ENCODE measurements at regions not wholly inside any gene's neighbourhood (a gene's known extent, or its start where the extent isn't known, plus 50 kb on each side); places are given as distances from the start of the nearest gene placed in this dataset.

- no peak for DNase-seq (ENCODE audit: low read depth in 3 of 3)
These were observed 313.7 kb upstream of the MGAT5 start for GRCh38 chr2:133940134-133940533.

GRCh38 chr2:133941666-133942065 lies 312.2 kb upstream of the MGAT5 start:
- no peak for DNase-seq (ENCODE audit: low read depth in 3 of 3)

DNA sequence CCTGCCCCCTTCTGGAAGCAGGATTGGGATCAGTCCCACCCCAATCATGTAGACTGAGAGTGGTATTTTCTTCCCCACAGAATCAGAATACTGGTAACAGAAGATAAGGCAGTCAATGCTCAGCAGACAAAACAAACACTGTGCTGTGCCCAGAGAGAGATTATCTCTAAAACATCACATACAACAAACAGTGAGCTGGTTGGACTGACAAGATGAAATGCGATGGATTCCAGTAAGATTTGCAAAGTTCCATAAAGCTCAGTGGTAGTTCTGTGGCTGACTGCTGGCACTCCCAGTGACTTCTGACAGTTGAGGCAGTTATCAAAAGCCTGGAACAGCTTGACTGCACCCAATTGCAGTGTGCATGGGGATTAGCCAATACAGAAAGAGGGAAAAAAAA lies 311.5 kb upstream of the MGAT5 start:
- DNase-seq (ENCODE audit: low read depth in 3 of 3): no peak

DNA sequence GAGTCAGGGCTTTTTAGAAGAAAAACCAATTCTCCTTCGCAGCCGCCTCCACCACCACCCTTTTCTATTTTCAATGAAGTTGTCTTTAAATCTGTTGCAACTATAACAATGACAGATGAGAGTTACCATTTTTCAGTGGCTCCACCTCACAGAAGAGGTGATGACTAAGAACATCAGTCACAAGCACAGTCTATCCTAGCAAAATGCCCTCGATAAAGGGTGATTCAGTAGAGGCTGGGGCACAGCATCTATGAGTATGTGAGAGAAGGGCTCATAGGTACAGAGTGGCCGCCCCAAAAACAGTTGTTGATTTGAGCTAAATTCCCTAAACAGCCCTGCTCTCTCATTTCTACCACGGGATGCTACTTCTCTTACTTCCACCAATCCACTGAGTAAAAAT lies 310.8 kb upstream of the MGAT5 start:
- no peak for DNase-seq (ENCODE audit: low read depth in 3 of 3)

DNA sequence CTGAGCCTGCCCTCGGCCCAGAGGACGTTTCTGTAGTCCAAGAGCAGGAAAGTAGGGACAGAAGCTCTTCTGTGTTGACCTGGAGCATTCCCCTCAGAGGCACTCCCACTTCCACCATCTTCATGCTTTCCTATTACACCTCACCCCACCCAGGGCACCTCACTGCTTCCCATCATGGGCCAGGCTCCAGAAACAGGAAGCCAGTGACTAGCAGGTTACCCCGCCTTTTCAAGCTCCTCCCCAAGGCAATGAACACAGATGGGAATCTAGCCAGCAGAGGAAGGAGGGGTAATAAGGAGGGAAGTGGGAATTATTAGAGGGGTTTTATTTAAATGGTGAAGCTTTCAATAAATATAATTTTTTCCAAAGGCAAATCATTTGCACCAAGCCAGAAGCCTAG lies 308.8 kb upstream of the MGAT5 start:
- no peak for DNase-seq (ENCODE audit: low read depth in 3 of 3)

- DNase-seq (ENCODE audit: low read depth in 3 of 3): no peak
These were observed 306.8 kb upstream of the MGAT5 start for GRCh38 chr2:133947057-133947456.

- no peak for DNase-seq (ENCODE audit: low read depth in 3 of 3)
These were observed 305.1 kb upstream of the MGAT5 start for GRCh38 chr2:133948610-133949290.

GRCh38 chr2:133949595-133949994 lies 304.3 kb upstream of the MGAT5 start:
- no peak for DNase-seq (ENCODE audit: low read depth in 3 of 3)

- DNase-seq (ENCODE audit: low read depth in 3 of 3): no peak
These were observed 302.7 kb upstream of the MGAT5 start for GRCh38 chr2:133951209-133951608.

DNA sequence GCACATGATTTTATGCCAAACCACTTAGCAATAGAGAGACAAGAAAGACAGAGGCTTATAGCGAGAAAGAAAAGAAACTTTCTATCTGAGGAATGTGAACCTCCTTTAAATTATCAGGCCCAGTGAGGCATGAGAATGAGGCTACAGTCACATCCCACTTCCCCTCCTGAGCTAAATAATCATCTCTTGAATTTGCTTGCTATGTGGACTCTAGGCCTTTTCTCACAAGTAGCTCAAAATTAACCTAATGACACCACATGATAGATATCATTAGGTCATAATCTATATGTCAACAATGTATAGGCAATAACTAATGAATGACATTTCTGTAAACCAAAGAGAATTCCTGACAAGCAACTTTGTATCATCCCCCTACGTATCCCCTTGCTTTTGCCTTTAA lies 301.5 kb upstream of the MGAT5 start:
- no peak for DNase-seq (ENCODE audit: low read depth in 3 of 3)

DNA sequence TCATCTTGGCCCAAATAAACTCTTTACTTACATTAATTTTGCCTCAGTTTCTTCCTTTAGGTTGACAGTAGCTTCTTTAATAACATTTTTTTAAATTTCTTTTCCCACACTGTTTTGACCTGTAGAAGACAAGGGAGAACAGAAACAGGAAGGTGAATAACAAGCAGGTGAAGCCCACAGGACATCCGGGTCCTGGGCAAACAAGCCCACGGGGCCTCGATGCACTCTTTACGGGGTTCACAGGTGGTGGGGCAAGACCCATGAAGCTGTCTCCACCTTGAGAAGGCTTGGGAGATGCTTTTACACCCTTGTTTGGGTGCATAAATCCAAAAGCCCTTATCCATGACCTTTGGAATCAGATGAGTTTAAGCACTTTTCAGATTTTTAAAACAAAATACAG lies 301.0 kb upstream of the MGAT5 start:
- DNase-seq (ENCODE audit: low read depth in 3 of 3): no peak

GRCh38 chr2:133953524-133953923 lies 300.3 kb upstream of the MGAT5 start:
- DNase-seq (ENCODE audit: low read depth in 3 of 3): no peak

DNA sequence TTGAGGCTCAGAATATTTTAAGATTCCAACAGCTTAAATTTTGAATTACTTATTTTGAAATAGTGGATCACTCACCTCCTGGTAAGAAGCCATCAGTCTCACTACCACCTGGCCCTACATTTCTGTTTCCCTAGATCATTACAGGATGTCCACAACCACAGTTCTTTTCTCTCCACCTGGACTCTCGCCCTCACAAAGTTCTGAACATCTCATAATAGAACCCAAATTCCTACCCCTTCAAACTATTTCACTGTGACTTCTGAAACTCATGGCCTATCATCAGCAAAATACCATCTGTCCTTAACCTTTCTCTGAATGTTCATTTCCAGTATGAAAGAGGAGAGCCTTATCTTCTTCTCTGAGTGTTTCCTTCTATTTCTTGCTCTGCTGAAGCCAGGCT lies 299.2 kb upstream of the MGAT5 start:
- no peak for DNase-seq (ENCODE audit: low read depth in 3 of 3)

DNA sequence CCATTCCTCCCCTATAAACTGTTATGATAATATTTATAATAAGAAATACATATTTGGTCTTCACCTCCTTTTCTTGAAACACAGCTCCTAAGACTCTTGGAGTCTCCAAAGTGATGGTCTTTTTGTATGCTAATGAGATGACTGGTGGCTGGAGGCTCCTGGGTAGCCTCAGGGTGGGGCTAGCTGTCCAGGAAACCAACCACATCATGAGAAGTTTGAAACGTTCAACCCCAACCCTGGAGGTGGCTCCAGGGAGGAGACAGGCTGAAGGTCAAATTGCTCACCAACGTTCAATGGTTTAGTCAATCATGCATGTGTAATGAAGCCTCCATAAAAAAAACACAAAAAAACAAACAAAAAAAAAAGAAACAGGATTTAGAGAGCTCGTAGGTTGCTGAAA lies 298.7 kb upstream of the MGAT5 start:
- DNase-seq (ENCODE audit: low read depth in 3 of 3): no peak

- no peak for DNase-seq (ENCODE audit: low read depth in 3 of 3)
These were observed 297.4 kb upstream of the MGAT5 start for GRCh38 chr2:133956434-133956935.

- no peak for DNase-seq (ENCODE audit: low read depth in 3 of 3)
These were observed 296.0 kb upstream of the MGAT5 start for GRCh38 chr2:133957724-133958480.

GRCh38 chr2:133959066-133959465 lies 294.8 kb upstream of the MGAT5 start:
- DNase-seq (ENCODE audit: low read depth in 3 of 3): no peak

GRCh38 chr2:133966720-133967304 lies 287.1 kb upstream of the MGAT5 start:
- DNase-seq (ENCODE audit: low read depth in 3 of 3): no peak

DNA sequence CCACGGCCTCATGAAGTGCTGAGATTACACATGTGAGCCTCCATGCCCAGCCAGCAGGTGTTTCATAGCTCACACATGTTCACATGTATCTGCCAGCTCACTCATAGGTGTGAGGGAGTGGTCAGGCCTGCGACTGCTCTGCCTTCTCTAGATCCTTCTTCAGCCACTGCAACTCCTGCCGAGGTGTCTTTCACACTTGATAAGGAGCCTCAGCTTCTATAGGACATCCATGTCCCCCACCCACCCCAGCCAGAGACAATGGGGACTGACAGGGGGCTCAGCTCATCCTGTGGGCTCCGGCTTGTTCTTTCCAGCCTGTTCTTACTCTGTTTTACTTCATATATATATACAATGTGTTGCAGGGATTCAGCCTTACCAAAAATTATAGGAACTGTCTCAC lies 286.5 kb upstream of the MGAT5 start:
- DNase-seq (ENCODE audit: low read depth in 3 of 3): no peak

DNA sequence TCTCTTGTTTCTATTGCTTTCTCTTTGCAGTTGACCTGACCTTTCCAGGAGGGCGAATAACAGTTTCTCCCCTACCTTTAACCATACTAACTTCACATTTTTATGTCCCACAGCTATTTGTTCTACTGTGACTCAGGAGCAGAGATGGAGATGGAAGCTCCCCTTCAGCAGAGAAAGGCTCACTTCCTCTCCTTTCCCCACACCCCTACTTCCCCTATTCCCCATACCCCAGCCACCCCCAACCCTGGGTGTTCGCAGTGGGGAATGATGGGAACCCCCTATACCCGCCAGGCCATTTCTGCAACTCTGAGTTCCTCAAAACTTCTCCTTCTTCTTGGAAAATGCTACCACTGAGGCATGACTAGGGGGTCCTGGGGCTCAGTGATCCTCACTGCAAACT lies 285.4 kb upstream of the MGAT5 start:
- DNase-seq (ENCODE audit: low read depth in 3 of 3): no peak

- no peak for DNase-seq (ENCODE audit: low read depth in 3 of 3)
These were observed 283.2 kb upstream of the MGAT5 start for GRCh38 chr2:133970641-133971040.

GRCh38 chr2:133972297-133972696 lies 281.6 kb upstream of the MGAT5 start:
- no peak for DNase-seq (ENCODE audit: low read depth in 3 of 3)

DNA sequence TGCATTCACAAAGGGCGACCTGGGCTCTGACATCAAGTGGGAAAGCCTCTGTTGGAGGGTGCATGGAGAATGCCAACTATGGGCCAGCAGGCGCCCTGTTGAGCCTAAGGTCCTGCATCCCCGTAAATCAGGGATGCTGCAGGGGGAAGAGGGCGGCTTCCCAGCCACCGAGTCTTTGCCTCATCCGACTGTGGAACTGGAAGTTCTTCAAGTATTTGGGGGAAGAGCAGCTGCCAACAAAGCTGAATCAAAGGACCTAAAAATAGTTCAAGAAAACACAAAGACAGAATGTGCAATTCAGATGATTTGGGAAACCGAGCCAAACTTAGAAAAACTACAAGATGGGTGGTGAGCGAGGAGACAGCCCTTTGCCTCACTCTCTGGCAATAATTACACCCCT lies 281.1 kb upstream of the MGAT5 start:
- no peak for DNase-seq (ENCODE audit: low read depth in 3 of 3)
